GM18505 (cell line): ENCODE measurements at regions not wholly inside any gene's neighbourhood (a gene's known extent, or its start where the extent isn't known, plus 50 kb on each side); places are given as distances from the start of the nearest gene placed in this dataset.

ENCODE experiments used
- ATAC-seq: cut with Tn5 transposase; IDR thresholded peaks from one replicate; pipeline ENCODE4 v1.9.1; 2021; ENCODE audit not compliant: unreplicated experiment
- POLR2A ChIP-seq: IDR thresholded peaks from 4 replicates; pipeline ENCODE4 v1.6.1; 2011; ENCODE audit warnings: borderline replicate concordance; ENCODE audit not compliant: insufficient read depth, insufficient read length; ENCODE audit errors: extremely low read depth

GRCh38 chr6:150313781-150314180, 55.0 kb upstream of the IYD start:
- TF ChIP-seq POLR2A = no peak
- no peak for ATAC-seq

- no peak for ATAC-seq
Observed at GRCh38 chr6:150314230-150315188, 54.3 kb upstream of the IYD start.

GRCh38 chr6:150315626-150316025, 53.2 kb upstream of the IYD start:
- TF ChIP-seq POLR2A = no peak
- ATAC-seq = no peak

More at GRCh38 chr6:150314230-150315188, 54.3 kb upstream of the IYD start:
- TF ChIP-seq POLR2A = no peak

DNA sequence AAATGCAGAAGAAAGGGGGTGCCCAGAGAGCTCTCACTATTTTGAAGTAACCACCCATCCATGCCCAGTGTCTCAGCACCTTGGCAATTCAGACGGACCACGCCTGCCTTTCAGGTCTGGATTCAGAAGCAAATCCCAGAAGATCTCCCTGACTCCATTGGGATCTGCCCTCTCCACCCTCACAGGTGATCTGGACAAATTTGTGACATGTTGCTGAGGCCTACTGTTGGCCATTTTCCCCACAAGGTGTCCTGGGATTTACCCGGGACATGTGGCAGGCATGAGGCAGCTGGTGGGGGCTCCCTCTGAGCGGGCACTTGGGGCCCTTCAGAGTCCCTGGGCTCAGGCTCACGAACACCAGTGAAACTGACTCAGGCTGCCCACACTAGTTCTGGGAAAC, 51.9 kb upstream of the IYD start:
- no peak for TF ChIP-seq POLR2A
- no peak for ATAC-seq
